K562 (cell line): ENCODE measurements at regions not wholly inside any gene's neighbourhood (a gene's known extent, or its start where the extent isn't known, plus 50 kb on each side); places are given as distances from the start of the nearest gene placed in this dataset.
A peak's percentile ranks its signal among the peaks of the same experiment; 100 is the strongest.

Source experiments
- ATAC-seq: fragments of 200-7000 bp; cut with Tn5 transposase; 3 replicates; pipeline ENCODE4 v1.9.1; 2020; ENCODE audit warnings: moderate library complexity
- BruUV-seq: library from RNA; stranded (reverse); fragments of 400-500 nt; replicated peaks from 2 replicates; lab custom pipeline; 2021; lab: Mats Ljungman, UMichigan
- CTCF ChIA-PET: fragments of 300-600 bp; formaldehyde crosslinking; extraction: SDS; loops from one replicate; lab custom pipeline; 2021; ENCODE audit warnings: low intra/inter-chr PET ratio; lab: Yijun Ruan, JAX
- POLR2A ChIA-PET: fragments of 300-600, 350-650 bp; sonication (Branson Sonifier 250); formaldehyde crosslinking; extraction: SDS; loops from one replicate; lab custom pipeline; 2021; ENCODE audit warnings: antibody characterized with exemption, inconsistent platforms; lab: Yijun Ruan, JAX
- DNase-seq, 4 experiments: peaks; one replicate each; pipeline versions ENCODE4 v3.0.0 to v3.0.0-alpha.2; 2011 to 2018; ENCODE audit warnings: low spot score in 3 of 4, mixed read lengths in 3 of 4; ENCODE audit errors: extremely low read depth in 1 of 4
- FAIRE-seq: peaks from 2 replicates; lab custom pipeline; 2011; peaks lifted over from hg19 to GRCh38; lab: Jason Lieb, UNC
- H2AFZ ChIP-seq: 2 replicates; pipeline ENCODE4 v1.6.0; 2011; ENCODE audit warnings: low read depth, low read length, control low read depth, inconsistent platforms
- H3K27ac ChIP-seq: fragments of 200-600 bp; 3 replicates; pipeline ENCODE4 v1.8.0; 2011; ENCODE audit warnings: low read depth, mild to moderate bottlenecking, control low read depth, inconsistent platforms, low read length, moderate library complexity, mixed read lengths; ENCODE audit errors: extremely low read depth
- H3K27me3 ChIP-seq, 2 experiments: fragments of 300-600 bp in 1 of 2; 2 replicates in 1 of 2; 3 replicates in 1 of 2; pipeline versions ENCODE4 v1.6.0 to v1.8.0; 2011; ENCODE audit warnings: inconsistent platforms in 2 of 2, low read length in 2 of 2, mild to moderate bottlenecking in 1 of 2, mixed read lengths in 1 of 2, moderate library complexity in 1 of 2; ENCODE audit not compliant: control insufficient read depth in 2 of 2, insufficient read depth in 2 of 2
- H3K36me3 ChIP-seq: fragments of 300-600 bp; 3 replicates; pipeline ENCODE4 v1.8.0; 2011; ENCODE audit warnings: mild to moderate bottlenecking, low read length, inconsistent platforms; ENCODE audit not compliant: control insufficient read depth, insufficient read depth
- H3K4me1 ChIP-seq, 2 experiments: fragments of 200-600 bp in 1 of 2; replicated peaks in 1 of 2; 2 replicates in 1 of 2; 3 replicates in 1 of 2; pipeline versions ENCODE4 v1.5.1 to v1.8.0; 2011; ENCODE audit warnings: inconsistent platforms in 2 of 2, low read length in 2 of 2, mild to moderate bottlenecking in 1 of 2, mixed read lengths in 1 of 2, moderate library complexity in 1 of 2; ENCODE audit not compliant: control insufficient read depth in 2 of 2, insufficient read depth in 2 of 2
- H3K4me2 ChIP-seq: 2 replicates; pipeline ENCODE4 v1.6.1; 2011; ENCODE audit warnings: low read length, control low read depth, inconsistent platforms, mixed read lengths; ENCODE audit not compliant: insufficient read depth
- H3K4me3 ChIP-seq: fragments of 200-600 bp; sonication (generic), shearing (Covaris generic); 2 replicates; pipeline ENCODE4 v1.5.1; 2016; ENCODE audit warnings: control low read depth, inconsistent platforms
- H3K79me2 ChIP-seq: fragments of 200-600 bp; 3 replicates; pipeline ENCODE4 v1.8.0; 2011; ENCODE audit warnings: low read length, inconsistent platforms; ENCODE audit not compliant: control insufficient read depth, insufficient read depth
- H3K9ac ChIP-seq, 2 experiments: 2 replicates each; pipeline versions ENCODE4 v1.6.0 to v1.6.1; 2011; ENCODE audit warnings: low read depth in 2 of 2, low read length in 2 of 2, control low read depth in 1 of 2, inconsistent platforms in 1 of 2, mild to moderate bottlenecking in 1 of 2, mixed read lengths in 1 of 2; ENCODE audit not compliant: insufficient read depth in 1 of 2
- H3K9me1 ChIP-seq: one replicate; pipeline ENCODE4 v1.6.0; 2011; ENCODE audit warnings: inconsistent platforms, mild to moderate bottlenecking, low read length, moderate library complexity; ENCODE audit not compliant: control insufficient read depth, insufficient read depth
- H3K9me3 ChIP-seq: replicated peaks from 2 replicates; pipeline ENCODE4 v1.5.1; 2011; ENCODE audit warnings: low read depth, low read length, inconsistent platforms; ENCODE audit not compliant: control insufficient read depth, insufficient read depth
- H4K20me1 ChIP-seq: replicated peaks from 2 replicates; pipeline ENCODE4 v1.6.1; 2011; ENCODE audit warnings: low read length, inconsistent platforms, mixed read lengths; ENCODE audit not compliant: control insufficient read depth, insufficient read depth
- FOXJ3 ChIP-seq: sonication (generic); formaldehyde crosslinking; IDR thresholded peaks from 2 replicates; pipeline ENCODE4 v1.4.0; 2020; ENCODE audit warnings: mild to moderate bottlenecking, missing genetic modification reagents
- HMGN3 ChIP-seq: IDR thresholded peaks from 2 replicates; pipeline ENCODE4 v1.6.1; 2011; ENCODE audit warnings: borderline replicate concordance, low read depth, mild to moderate bottlenecking, mixed read lengths, low read length; ENCODE audit not compliant: insufficient read length; ENCODE audit errors: extremely low read depth
- KAT7 ChIP-seq: sonication (generic); formaldehyde crosslinking; IDR thresholded peaks from 2 replicates; pipeline ENCODE4 v1.8.0; 2022; ENCODE audit warnings: missing genetic modification reagents, mild to moderate bottlenecking, borderline replicate concordance
- THRAP3 ChIP-seq: fragments of 450-650 bp; IDR thresholded peaks from 2 replicates; pipeline ENCODE4 v1.6.1; 2016; ENCODE audit warnings: mild to moderate bottlenecking, inconsistent platforms, borderline replicate concordance
- ZNF766 ChIP-seq: fragments of 200-800 bp; sonication (Bioruptor generic); conservative IDR thresholded peaks from 2 replicates; pipeline ENCODE4 v1.6.1; 2016; ENCODE audit warnings: missing genetic modification characterization, missing compliant biosample characterization
- WGBS: fragments of 100-300 bp; shearing (Covaris generic); methylation state at CpG from one replicate; pipeline ENCODE4 v1.1.6; 2016; ENCODE audit warnings: low coverage, mixed read lengths; ENCODE audit not compliant: insufficient coverage; ENCODE audit errors: missing lambda C conversion rate; 5-methylcytosine and 5-hydroxymethylcytosine counted together
- in situ Hi-C: fragments of 300-500 bp; cut with MboI; formaldehyde crosslinking; loops from 4 replicates; pipeline ENCODE4 v1.15.0; 2018; ENCODE audit warnings: inconsistent platforms, mixed read lengths
- intact Hi-C: fragments of 100-400 bp; cut with micrococcal nuclease; formaldehyde crosslinking; loops from 2 replicates; pipeline ENCODE4 v1.14.2; 2022

DNA sequence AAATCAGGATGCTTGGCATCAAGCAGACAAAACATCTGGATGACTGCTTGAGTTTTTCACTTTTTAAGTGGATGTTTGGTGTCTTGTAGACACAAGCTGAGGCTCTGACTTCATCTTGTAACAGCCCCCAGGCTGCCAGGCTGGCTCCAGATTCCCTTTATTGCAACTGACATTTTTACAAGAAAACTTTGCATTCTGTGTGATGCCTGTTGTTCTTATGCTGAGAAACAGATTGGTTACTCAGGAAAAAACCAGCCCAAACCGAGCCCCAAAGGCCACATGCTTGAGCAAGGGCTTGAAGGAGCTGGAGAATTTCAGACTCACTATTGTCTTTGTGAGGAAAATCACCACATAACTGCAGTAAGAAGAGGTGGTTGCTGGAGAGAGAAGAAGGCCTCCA, 98.4 kb upstream of the PREP start:
- H3K4me2 ChIP-seq: no peak overlapping the region
- no peaks in the 10 kb centered on the region for H4K20me1 ChIP-seq
- H3K4me1 ChIP-seq: no peaks in the 10 kb centered on the region
- ChIA-PET CTCF (no interaction called here), POLR2A (no interaction called here)
- FAIRE-seq: no peak
- no peak overlapping the region for H3K4me3 ChIP-seq
- H3K27ac ChIP-seq: no peak overlapping the region
- TF ChIP-seq HMGN3: no peak
- peaks cover under 1 to 3% of the 10 kb centered on the region in 2 experiments; a peak in 2 of 5 replicates for H3K27me3 ChIP-seq
- no peaks in the 10 kb centered on the region for H3K79me2 ChIP-seq
- no TSS peak for BruUV-seq
- WGBS: 0% methylated on average over 1 of the region's 1 CpG
- no peak overlapping the region for H2AFZ ChIP-seq
- no peaks in the 10 kb centered on the region for H3K36me3 ChIP-seq
- H3K9me1 ChIP-seq: no peaks in the 10 kb centered on the region
- no peaks in the 10 kb centered on the region for H3K9me3 ChIP-seq
- no peak for ATAC-seq
- intact Hi-C loops: no loop called here
- DNase-seq: no peak
- no peak overlapping the region for H3K9ac ChIP-seq
- in situ Hi-C loops: no loop called here

DNA sequence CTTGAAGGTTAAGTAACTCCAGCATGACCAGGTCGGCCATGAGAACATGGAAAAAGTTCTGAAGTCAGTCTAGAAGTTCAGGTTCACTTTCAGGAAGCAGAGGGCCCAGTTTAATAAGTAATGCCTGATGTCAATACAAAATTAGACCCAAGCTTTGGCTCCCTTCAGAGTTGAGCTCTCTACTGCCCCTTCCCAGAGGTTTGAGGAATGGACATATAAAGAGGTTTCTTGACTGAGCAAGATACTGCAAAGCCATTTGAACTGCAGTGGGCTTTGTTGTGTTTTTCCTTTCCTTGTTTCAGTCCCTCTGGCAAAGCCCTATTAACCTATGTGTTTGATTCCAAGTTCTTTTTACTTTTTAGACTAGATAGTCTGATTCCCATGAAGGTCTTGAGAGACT, 97.8 kb upstream of the PREP start:
- Histone ChIP-seq H3K9ac (no peak overlapping the region), H3K36me3 (no peaks in the 10 kb centered on the region), H3K27ac (no peak overlapping the region), H4K20me1 (no peaks in the 10 kb centered on the region), H3K4me2 (no peak overlapping the region), H3K27me3 (peaks cover 2 to 9% of the 10 kb centered on the region in 2 experiments; a peak in 2 of 5 replicates), H3K9me1 (no peaks in the 10 kb centered on the region), H3K4me3 (no peak overlapping the region), H3K9me3 (no peaks in the 10 kb centered on the region), H3K4me1 (no peaks in the 10 kb centered on the region), H3K79me2 (no peaks in the 10 kb centered on the region), H2AFZ (no peak overlapping the region)
- no peak for DNase-seq
- TF ChIP-seq THRAP3 (no peak), ZNF766 (CRISPR knock-in tag) (0 out of 2 replicates have a peak, but pooled peaks have one; percentile 27), KAT7 (CRISPR knock-in tag) (no peak), FOXJ3 (CRISPR knock-in tag) (no peak)
- no TSS peak for BruUV-seq
- no peak for FAIRE-seq
- POLR2A ChIA-PET: no interaction called here
- WGBS: 0% methylated on average over 1 of the region's 1 CpG
- no peak for ATAC-seq
- intact Hi-C loops (no loop called here), in situ Hi-C loops (no loop called here)
- CTCF ChIA-PET: no interaction called here
